HK-2 (cell line): ENCODE measurements at regions not wholly inside any gene's neighbourhood (a gene's known extent, or its start where the extent isn't known, plus 50 kb on each side); places are given as distances from the start of the nearest gene placed in this dataset.

ENCODE experiments used
- DNase-seq: peaks from one replicate; pipeline ENCODE4 v3.0.0-alpha.2; 2018; ENCODE audit not compliant: unreplicated experiment

- no peak for DNase-seq
These were observed 115.8 kb upstream of the INPP4B start for GRCh38 chr4:142961866-142962265.

- no peak for DNase-seq
These were observed 128.2 kb upstream of the INPP4B start for GRCh38 chr4:142974328-142974727.

- no peak for DNase-seq
These were observed 129.5 kb upstream of the INPP4B start for GRCh38 chr4:142975618-142976017.

- DNase-seq = no peak
These were observed 130.4 kb upstream of the INPP4B start for GRCh38 chr4:142976482-142976881.

- DNase-seq = no peak
These were observed 131.1 kb upstream of the INPP4B start for GRCh38 chr4:142977182-142977581.

GRCh38 chr4:142983065-142983464, 137.0 kb upstream of the INPP4B start:
- DNase-seq = no peak

GRCh38 chr4:142983589-142983988, 137.5 kb upstream of the INPP4B start:
- DNase-seq = no peak

- DNase-seq = no peak
These were observed 138.9 kb upstream of the INPP4B start for GRCh38 chr4:142984871-142985585.

- no peak for DNase-seq
These were observed 168.5 kb upstream of the USP38 start for GRCh38 chr4:143016171-143016570.

GRCh38 chr4:143017210-143017609, 167.5 kb upstream of the USP38 start:
- no peak for DNase-seq

- DNase-seq = no peak
These were observed 165.4 kb upstream of the USP38 start for GRCh38 chr4:143019351-143019750.

- no peak for DNase-seq
These were observed 163.3 kb upstream of the USP38 start for GRCh38 chr4:143021384-143021783.

GRCh38 chr4:143023239-143023918, 161.3 kb upstream of the USP38 start:
- no peak for DNase-seq

GRCh38 chr4:143025081-143025704, 159.5 kb upstream of the USP38 start:
- peak; percentile 11 for DNase-seq

- no peak for DNase-seq
These were observed 158.1 kb upstream of the USP38 start for GRCh38 chr4:143026459-143027170.

- no peak for DNase-seq
These were observed 149.1 kb upstream of the USP38 start for GRCh38 chr4:143035661-143036060.

- DNase-seq = no peak
These were observed 148.3 kb upstream of the USP38 start for GRCh38 chr4:143036443-143036842.

- no peak for DNase-seq
These were observed 138.3 kb upstream of the USP38 start for GRCh38 chr4:143046454-143046853.

- DNase-seq = no peak
These were observed 137.8 kb upstream of the USP38 start for GRCh38 chr4:143046906-143047305.

- DNase-seq = no peak
These were observed 129.7 kb upstream of the USP38 start for GRCh38 chr4:143054971-143055370.

GRCh38 chr4:143055997-143056396, 128.7 kb upstream of the USP38 start:
- no peak for DNase-seq

- DNase-seq = no peak
These were observed 113.4 kb upstream of the USP38 start for GRCh38 chr4:143071351-143071750.
